SH-SY5Y (cell line): ENCODE measurements at regions not wholly inside any gene's neighbourhood (a gene's known extent, or its start where the extent isn't known, plus 50 kb on each side); places are given as distances from the start of the nearest gene placed in this dataset.

ENCODE experiments used
- GATA2 ChIP-seq: IDR thresholded peaks from 2 replicates; pipeline ENCODE4 v1.6.1; 2011; ENCODE audit warnings: mild to moderate bottlenecking, low read depth, low read length
- GATA3 ChIP-seq: IDR thresholded peaks from 2 replicates; pipeline ENCODE4 v1.6.1; 2011; ENCODE audit warnings: low read depth, mild to moderate bottlenecking, low read length, moderate library complexity

GRCh38 chr2:57479981-57480380, 566.6 kb upstream of the VRK2 start:
- no peak for TF ChIP-seq GATA3
- TF ChIP-seq GATA2: no peak

GRCh38 chr2:57488061-57488460, 558.5 kb upstream of the VRK2 start:
- TF ChIP-seq GATA3: no peak
- no peak for TF ChIP-seq GATA2

GRCh38 chr2:57490741-57491140, 555.9 kb upstream of the VRK2 start:
- TF ChIP-seq GATA3: no peak

- TF ChIP-seq GATA2 (no peak), GATA3 (no peak)
These were observed 555.4 kb upstream of the VRK2 start for GRCh38 chr2:57491213-57491612.

GRCh38 chr2:57497489-57498096, 549.0 kb upstream of the VRK2 start:
- no peak for TF ChIP-seq GATA3
- TF ChIP-seq GATA2: no peak

- TF ChIP-seq GATA3: no peak
- TF ChIP-seq GATA2: no peak
These were observed 541.8 kb upstream of the VRK2 start for GRCh38 chr2:57504787-57505186.

- TF ChIP-seq GATA2 (no peak), GATA3 (no peak)
These were observed 537.4 kb upstream of the VRK2 start for GRCh38 chr2:57509189-57509588.

GRCh38 chr2:57510704-57511103, 535.9 kb upstream of the VRK2 start:
- no peak for TF ChIP-seq GATA3
- TF ChIP-seq GATA2: no peak

- no peak for TF ChIP-seq GATA3
- TF ChIP-seq GATA2: no peak
These were observed 531.2 kb upstream of the VRK2 start for GRCh38 chr2:57515366-57515765.

- TF ChIP-seq GATA2 (no peak), GATA3 (no peak)
These were observed 529.8 kb upstream of the VRK2 start for GRCh38 chr2:57516698-57517340.

- TF ChIP-seq GATA2 (no peak), GATA3 (no peak)
These were observed 523.3 kb upstream of the VRK2 start for GRCh38 chr2:57523304-57523703.

GRCh38 chr2:57527685-57528084, 518.9 kb upstream of the VRK2 start:
- TF ChIP-seq GATA3 (no peak), GATA2 (no peak)

- no peak for TF ChIP-seq GATA3
- no peak for TF ChIP-seq GATA2
These were observed 518.1 kb upstream of the VRK2 start for GRCh38 chr2:57528499-57528898.

GRCh38 chr2:57534358-57534757, 512.2 kb upstream of the VRK2 start:
- TF ChIP-seq GATA2: no peak
- TF ChIP-seq GATA3: no peak

GRCh38 chr2:57536535-57537231, 509.9 kb upstream of the VRK2 start:
- TF ChIP-seq GATA2 (no peak), GATA3 (no peak)

- TF ChIP-seq GATA3 (no peak), GATA2 (no peak)
These were observed 506.8 kb upstream of the VRK2 start for GRCh38 chr2:57539761-57540160.
